Adipose tissue (tissue), 3 donors: ENCODE measurements at regions not wholly inside any gene's neighbourhood (a gene's known extent, or its start where the extent isn't known, plus 50 kb on each side); places are given as distances from the start of the nearest gene placed in this dataset.

ENCODE experiments used
- H3K27ac ChIP-seq: one replicate; pipeline ENCODE4 v1.5.1; 2013; ENCODE audit warnings: low read depth, low read length
- WGBS, 3 donors: extraction: QIAGEN DNeasy Blood & Tissue Kit; methylation state at CpG; one replicate each; pipeline ENCODE4 v1.1.7; 2013; 5-methylcytosine and 5-hydroxymethylcytosine counted together
- donor health status: healthy with polysubstance abuse.
- donor health status: Bipolar disorder and iron deficiency.
- donor health status: healthy.

DNA sequence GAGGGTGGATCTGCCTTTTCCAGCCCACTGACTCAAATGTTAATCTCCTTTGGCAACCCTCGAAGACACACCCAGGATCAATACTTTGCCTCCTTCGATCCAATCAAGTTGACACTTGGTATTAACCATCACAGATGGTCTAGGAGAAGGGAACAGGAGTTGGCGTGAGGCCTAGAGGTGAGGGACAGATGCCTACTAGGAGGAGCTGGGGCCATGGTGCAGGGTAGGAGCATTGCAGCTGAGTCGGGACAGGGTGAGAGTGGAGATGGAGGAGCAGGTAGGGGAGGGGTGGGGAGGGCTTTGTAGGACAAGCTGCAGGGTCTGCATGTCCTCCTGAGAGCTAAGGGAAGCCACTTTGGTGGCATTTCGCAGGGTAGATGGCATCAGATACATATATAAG, 140.0 kb downstream of the VAPA start:
- H3K27ac ChIP-seq = no peak overlapping the region
- WGBS, 3 donors = 97 to 98% (median 98%) methylated on average over 5 of the region's 5 CpGs

DNA sequence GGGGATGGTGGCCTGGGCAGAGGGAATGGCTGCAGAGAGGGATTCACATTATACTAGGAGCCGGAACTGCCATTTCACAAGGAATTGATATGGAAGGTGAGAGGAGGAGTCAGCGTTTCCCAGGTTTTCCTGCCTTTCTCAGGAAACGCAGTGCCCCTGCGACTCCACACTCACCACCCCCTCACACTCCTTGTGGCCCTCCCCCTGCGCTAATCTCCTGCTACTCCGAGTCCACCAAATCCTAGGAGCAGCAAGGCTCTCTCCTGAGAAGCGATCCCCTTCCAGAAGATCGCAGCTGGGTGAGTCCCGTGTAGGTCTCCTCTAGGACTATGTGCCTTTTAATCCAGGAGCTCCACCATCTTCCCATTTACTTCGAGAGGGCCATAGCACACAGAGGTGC, 140.6 kb downstream of the VAPA start:
- 92 to 96% (median 93%) methylated on average over 10 of the region's 10 CpGs for WGBS, 3 donors
- H3K27ac ChIP-seq = no peak overlapping the region

DNA sequence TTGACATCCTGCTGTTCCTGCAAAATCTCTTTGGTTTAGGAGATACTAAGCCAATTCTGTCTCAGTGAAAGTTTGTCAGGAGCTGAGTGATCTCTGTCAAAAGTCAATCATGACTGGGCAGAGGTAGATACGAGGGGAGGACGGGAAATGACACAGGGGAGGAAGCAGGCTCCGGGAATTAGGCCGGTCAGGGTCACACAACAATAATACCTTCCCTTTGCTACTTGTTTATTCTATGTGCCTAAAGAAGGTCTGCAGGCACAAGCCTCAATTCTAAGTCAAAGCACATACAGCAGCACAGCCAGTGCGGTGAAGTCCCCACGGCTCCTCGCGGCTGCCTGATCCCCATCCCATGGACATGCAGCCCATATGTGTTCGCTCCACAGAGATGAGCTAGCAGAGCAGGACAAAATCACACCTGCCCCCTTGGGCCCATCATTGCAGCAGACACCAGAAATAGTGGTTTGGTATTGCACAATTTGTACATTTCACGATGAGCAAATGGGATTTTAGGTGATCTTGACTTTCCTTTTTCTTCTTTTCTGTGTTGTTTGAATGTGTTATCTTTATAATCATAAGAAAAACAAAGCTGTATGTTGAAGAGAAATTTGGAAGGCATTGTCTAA, 141.4 kb downstream of the VAPA start:
- H3K27ac ChIP-seq = no peak overlapping the region
- WGBS, 3 donors = 76 to 89% (median 80%) methylated on average over 10 of the region's 10 CpGs

DNA sequence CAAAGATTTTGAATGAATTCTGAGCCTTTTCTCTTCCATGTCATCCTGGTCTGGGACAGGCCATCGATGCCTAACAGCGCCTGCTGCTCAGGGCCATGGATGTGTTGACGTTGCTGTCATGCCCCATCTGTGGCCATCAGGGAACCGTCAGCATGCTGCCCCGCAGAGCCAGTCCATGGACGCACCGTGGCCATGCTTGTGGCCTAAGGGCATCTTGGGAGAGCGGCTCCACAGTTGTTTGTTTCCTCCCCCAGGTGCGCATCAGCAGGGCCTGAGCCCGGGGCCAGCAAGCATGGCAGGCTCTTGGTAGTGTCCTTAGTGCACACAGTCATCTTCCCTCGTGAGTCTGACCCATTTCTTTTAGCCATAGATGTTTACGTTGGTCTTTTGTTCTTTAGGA, 142.7 kb downstream of the VAPA start:
- no peak overlapping the region for H3K27ac ChIP-seq
- WGBS, 3 donors = 93 to 97% (median 95%) methylated on average over 12 of the region's 12 CpGs

DNA sequence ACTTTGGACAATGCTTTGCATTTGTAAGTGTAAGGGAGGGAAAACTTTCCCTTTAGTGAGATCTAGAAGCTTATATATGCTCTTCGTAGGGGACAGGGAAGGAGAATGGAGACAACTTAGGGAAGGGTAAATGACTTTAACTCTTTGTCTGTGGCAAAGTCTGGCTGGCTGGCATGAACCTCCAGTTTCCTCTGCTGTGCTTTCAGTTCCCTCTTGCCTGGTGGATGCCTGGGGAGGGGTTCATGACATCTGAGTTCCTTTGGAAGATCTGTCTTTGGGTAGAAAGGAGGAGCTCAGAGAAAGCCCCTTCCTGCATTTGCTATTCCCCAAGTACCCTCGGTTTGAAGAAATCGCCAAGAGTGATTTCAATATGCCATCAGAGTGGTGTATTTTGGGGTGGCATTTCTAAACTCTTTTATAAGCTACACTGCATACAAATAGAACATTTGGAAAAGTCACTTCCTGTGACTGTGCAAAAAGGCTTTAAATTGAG, 143.6 kb downstream of the VAPA start:
- 59 to 73% (median 67%) methylated on average over 3 of the region's 3 CpGs for WGBS, 3 donors

DNA sequence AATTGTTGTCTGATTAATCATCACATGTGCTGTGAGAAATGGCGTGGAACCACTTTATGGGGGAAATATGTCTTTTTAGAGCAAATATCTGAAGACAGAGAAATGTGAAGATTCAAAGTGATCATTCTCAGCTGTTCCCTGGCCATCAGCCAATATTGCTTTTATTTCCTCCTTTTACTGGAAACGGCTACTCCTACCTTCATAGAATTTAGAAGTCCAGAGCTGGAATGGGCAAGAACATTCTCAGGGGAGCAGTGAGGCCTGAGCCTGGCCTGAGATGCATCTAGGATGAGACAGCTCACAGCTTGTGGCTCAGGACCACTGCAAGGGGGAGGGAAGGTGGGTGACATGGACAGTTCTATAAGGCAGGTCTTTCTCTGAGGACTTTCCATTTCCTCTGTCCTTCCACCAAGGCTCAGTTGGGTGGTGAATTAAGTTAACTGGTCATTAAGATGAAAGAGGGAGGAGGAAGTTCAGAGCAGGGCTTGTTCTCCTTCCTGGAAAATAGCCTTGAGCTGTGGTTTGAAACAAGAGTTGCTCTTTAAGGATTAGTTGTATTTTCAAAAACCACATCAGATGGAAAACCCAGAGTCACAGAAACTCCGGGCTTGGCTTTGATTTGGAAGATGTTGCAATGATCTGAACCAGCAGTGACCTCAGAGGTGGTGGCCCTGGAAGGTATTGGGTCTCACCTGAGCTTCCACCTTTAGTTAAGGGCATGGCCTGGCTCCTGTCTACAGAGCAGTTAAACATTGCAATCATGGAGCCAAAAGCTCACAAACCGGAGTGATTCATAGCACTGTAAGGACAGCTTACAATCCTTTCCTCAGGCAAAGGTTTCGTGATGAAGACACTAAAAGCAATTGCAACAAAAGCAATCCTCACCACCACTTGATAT, 144.3 kb downstream of the VAPA start:
- H3K27ac ChIP-seq = peak overlapping the region; percentile 29
- WGBS, 3 donors = 46 to 74% (median 50%) methylated on average over 5 of the region's 5 CpGs

More for the DNA sequence above, 143.6 kb downstream of the VAPA start:
- H3K27ac ChIP-seq = no peak overlapping the region

DNA sequence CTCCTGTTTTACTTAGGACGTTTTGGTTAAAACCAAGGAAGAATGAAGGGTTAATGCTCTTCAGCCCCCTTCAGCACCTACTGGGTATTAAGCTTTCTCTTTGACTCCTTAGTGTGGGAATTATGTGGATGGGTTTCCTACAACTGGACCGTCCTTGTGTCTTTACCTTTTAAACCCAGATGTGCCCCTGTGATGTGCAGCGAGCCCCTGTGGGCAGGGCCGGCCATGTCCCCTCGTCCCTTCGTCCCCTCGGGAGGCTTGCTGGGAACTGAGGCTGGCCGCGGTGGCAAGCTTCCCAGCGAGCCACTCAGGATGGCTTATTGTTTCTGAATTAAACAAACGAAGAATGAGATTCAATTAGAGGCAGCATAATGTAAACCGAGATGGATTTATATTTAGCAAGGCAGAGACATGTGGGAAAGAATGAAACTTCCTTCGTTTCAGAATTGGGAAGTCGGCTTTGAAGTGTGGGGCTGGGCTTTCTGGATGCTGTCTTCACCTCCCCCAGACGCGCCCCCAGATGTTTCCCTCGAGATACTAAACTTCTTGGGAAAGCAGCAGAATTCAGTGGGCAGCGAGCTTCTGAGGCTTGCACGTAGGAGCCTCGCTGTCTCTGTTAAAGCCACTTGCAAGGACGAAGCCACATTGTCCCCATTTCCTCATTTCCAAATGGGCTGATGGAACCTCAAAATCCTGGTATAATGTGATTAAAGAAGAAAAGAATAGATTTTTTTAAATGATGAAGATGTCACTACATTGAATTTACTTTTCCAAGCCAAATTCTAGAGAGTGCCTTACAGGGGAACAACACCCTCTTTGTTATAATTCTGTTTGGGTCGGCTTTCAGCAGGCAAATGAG, 146.0 kb downstream of the VAPA start:
- H3K27ac ChIP-seq = no peak overlapping the region
- WGBS, 3 donors = 33 to 70% (median 37%) methylated on average over 22 of the region's 22 CpGs

DNA sequence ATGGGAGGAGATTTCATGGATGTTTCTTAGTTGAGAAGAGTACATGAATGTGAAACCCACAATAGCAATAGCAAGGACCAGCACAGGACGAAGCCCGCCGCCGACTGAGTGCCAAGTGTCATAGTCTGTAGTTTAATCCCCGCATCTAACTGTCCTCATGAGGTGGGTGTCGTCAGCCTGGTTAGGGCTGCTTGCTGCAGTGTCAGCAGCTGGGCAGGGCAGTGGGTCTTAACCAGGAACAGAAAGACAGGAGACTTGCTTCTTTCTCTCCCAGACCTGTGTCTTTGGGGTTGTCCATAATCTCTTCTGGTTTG, 146.6 kb downstream of the VAPA start:
- H3K27ac ChIP-seq = no peak overlapping the region
- WGBS, 3 donors = 88 to 93% (median 90%) methylated on average over 6 of the region's 6 CpGs

DNA sequence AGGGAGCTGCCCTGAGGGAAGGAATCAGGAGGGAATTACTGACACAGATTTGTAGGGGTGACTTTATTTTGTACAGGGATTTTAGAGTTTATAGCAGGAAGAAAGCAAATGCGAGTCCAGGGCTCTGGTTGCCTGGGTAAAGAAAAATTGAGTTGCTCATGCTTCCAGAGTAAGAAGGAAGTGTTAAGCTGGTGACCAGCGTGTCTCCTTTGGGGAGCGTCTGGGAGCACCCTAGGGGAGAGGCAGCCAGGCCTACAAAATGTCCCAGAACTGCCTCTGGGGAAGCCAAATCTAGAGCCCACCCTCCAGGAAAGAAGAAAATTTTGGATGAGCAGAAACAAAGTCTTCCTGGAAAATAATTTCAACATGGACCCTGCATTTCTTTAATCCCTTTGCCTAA, 147.0 kb downstream of the VAPA start:
- WGBS, 3 donors = 77 to 95% (median 81%) methylated on average over 3 of the region's 3 CpGs
- H3K27ac ChIP-seq = no peak overlapping the region

DNA sequence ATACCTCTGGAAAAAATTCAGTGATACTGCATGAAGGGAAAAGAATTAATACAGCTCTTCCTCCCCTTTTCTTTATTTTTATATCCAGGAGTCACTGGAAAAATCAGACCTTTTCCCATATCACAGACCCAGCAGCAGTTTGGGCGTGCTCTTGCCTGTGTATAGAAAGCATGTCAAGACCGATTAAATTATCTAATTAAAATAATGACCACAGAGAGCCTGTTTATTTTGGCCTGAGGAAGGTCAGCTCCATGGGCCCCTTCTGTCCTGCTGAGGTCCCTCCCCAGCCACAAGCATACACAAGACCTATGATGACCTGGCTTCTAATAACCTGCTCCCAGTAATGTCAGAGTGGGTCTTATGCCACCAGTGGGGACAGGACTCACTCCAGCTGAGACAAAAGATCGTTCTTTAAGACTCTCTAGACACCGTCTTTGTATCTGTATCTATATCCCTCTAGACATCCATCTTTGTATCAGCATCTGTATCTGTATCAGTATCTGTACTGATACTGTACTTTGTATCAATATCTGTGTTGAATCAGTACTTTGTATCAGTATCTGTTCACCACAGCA, 147.8 kb downstream of the VAPA start:
- WGBS, 3 donors = 75 to 92% (median 86%) methylated on average over 4 of the region's 4 CpGs
- no peak overlapping the region for H3K27ac ChIP-seq

DNA sequence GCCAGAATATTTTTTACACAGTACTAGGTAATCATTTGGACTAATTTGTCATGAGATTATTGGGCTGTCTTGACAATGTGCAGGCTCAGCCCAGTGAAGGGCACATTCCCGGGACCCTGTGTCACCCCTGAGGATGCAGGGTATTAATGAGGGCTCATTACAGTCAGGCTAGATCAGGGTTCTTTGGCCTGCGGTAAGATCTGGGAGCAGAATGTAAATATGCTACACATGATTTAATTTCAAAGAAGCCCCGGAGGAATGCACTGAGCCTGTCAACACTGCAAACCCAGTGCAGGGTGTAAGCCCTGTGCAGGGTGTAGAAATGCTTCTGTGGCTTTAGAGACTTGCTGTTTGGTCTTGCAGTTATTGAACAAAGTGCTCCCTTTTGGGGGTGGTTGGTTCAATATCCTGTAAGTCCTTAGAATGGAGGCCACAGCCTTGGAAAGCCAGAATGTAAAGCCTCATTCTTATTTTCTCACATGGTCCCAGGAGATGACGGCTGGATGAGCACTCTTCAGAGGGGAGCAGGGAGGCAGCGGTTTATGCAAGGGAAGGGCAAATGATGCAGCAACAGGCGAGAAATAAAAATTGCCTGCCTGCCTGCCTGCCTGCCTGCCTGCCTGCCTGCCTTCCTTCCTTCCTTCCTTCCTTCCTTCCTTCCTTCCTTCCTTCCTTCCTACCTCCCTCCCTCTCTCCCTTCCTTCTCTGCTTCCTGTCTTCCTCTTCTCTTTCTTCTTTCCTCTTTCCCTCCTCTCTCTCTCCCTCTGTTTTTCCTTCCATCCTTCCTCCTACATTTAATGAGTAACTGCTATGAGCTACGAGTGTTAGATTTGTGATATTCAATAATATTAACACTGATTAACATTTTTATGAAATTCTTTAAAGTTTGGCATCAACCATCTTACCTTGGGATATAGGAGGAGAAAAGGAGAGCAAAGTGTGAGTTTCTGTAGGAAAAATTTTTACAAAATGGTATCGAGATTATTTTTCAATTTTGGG, 148.8 kb downstream of the VAPA start:
- no peak overlapping the region for H3K27ac ChIP-seq
- 76 to 83% (median 81%) methylated on average over 8 of the region's 8 CpGs for WGBS, 3 donors

DNA sequence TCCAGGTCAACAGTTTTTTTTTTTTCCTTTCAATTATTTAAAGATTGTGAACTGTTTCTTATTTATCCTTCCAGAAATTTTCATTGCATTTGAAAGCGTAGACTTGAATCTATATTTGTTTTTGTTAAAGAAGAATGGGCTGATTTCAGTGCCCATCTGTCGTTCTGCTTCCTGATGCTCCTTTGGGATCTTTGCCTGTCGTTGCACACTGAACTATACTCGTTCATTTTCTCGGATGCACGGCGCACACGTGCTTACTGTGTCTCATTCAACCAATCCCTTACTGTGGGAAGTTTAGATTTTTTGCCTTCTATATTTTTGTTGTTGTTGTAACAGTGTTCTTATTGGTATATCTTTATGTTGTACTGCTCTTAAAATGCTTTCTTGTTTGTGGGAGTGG, 149.7 kb downstream of the VAPA start:
- H3K27ac ChIP-seq = no peak overlapping the region
- WGBS, 3 donors = 89 to 95% (median 94%) methylated on average over 8 of the region's 8 CpGs

DNA sequence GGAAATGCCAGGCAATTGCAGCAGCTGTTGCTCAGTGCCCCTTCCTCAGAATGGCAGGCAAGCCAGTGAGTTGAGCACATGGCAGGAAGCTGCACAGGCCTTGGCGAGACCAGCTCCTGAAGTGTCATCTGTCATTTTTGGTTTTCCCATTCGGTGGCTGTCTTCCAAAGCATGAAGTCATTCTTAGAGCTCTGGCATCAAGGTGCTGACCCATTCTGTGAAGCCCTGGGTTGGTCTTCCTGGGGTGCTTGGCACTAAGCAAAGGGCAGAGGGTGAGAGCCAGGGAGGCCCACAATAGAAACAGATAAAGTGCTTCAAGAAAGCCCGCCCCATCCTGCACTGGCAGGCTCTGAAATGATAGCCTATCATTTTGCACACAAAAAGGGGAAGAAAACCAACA, 150.5 kb downstream of the VAPA start:
- H3K27ac ChIP-seq = no peak overlapping the region
- 72 to 93% (median 92%) methylated on average over 3 of the region's 3 CpGs for WGBS, 3 donors

DNA sequence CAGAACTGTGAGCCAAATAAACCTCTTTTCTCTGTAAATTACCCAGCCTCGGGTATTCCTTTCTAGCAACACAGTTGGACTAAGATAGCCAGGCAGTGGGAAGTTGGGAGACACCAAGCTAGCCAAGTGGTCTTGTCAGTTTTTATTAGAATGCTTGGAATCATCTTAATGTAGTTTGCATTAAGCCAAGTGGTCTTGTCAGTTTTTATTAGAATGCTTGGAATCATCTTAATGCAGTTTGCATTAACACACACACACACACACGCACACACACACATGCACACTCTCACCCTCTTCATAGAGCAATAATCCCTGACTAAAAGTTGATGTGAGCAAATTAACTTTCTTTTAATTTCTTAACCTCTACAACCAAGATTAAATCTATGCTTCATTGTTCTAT, 151.5 kb downstream of the VAPA start:
- 85 to 94% (median 93%) methylated on average over 2 of the region's 2 CpGs for WGBS, 3 donors
- H3K27ac ChIP-seq = no peak overlapping the region

DNA sequence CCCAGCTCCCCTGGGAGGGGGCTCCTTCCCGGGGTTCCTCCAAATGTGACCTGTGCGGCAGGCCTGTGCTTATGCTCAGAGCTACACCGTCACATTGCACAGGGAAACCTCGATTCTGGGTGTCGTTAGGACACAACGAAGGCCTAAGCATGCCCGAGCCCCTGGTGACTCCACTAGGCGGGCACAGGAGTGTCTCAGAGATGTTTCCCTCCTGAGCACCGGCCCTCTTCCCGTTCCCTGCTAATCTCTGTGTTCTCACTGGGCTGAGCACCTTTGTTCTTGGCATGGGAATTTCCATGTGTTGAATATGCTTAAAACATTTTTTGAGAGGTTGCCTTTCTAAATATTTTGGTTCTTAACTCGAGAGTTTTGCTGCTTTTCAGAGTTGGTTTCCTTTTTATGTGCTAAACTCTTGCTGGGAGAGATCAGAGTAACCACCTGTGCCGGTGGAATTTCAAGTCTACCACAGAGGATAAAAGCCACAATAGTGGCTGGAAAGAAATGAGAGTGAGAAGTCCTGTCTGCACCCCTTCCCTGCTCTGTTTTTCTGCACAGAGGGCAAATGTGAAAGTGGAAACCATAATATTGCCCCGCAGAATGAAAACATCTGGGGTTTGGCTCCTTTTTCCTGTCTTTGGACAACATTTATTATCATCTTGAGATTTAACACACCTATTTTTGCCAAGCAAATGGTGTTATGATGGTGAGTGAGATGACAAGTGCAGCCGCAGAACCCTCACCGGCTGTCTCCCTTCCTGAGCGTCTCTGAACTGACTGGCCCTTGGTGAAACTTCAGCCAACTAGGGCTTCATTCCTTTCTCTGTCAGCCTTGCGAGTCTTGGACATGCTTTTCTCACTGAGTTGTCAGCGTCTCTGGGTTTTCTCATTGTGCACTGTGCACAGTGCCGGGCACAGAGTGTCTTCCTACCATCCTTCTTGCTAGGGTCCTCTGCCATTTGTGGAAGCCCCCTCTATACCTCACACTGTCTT, 154.1 kb downstream of the VAPA start:
- H3K27ac ChIP-seq = no peak overlapping the region
- 86 to 90% (median 86%) methylated on average over 19 of the region's 19 CpGs for WGBS, 3 donors

DNA sequence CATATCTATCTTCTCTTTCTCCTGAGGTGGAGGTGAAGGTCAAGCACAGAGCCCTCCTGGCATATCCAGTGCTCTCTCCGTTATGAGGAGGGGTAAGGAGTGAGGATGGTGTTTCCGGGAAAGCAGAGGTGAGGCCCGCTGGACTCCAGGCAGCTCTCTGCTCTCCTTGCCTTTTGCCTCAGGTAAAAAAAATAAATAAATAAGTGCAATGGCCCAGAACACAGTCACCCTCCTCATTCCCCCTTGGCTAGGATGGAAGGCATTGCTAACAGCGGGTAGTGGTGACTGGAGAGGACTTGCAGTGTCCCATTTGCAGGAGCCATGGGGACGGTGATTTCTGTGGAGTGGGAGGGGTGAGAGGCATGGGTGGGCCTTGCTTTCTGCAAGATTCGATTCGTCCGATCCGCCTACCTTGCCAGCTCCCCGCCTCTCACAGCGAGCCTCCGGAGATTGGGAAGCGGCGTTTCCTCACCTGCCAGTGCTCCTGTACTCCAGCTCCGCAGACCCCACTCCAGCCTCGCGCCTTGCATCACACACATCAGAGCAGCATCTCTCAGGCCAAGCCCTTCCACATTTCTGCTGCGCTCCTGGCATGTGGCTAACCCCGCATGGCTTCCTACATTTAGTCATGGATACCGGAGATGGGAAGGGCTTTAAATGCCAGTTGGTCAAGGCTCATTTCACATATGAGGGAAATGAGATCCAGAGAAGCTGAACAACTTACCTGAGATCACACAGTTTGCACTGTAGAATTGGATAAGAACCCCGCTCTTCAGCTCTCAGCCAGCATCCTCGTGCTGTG, 155.2 kb downstream of the VAPA start:
- no peak overlapping the region for H3K27ac ChIP-seq
- 95 to 97% (median 97%) methylated on average over 22 of the region's 22 CpGs for WGBS, 3 donors
